H9 (cell line): ENCODE measurements at regions not wholly inside any gene's neighbourhood (a gene's known extent, or its start where the extent isn't known, plus 50 kb on each side); places are given as distances from the start of the nearest gene placed in this dataset.

Experiments
- DNase-seq: peaks from one replicate; pipeline ENCODE4 v3.0.0-alpha.2; 2017
- H2AFZ ChIP-seq: one replicate; pipeline ENCODE4 v1.6.1; 2013; ENCODE audit warnings: mild to moderate bottlenecking, low read length, control low read depth, moderate library complexity
- H2AK5ac ChIP-seq: 2 replicates; pipeline ENCODE4 v1.6.1; 2013; ENCODE audit warnings: low read length, control low read depth, mixed read lengths; ENCODE audit not compliant: insufficient read length
- H2BK120ac ChIP-seq: one replicate; pipeline ENCODE4 v1.6.1; 2013; ENCODE audit warnings: low read depth, mild to moderate bottlenecking, low read length, control low read depth, inconsistent platforms; ENCODE audit not compliant: poor library complexity, severe bottlenecking
- H2BK12ac ChIP-seq: 2 replicates; pipeline ENCODE4 v1.6.1; 2013; ENCODE audit warnings: low read length, control low read depth, mixed read lengths, low read depth; ENCODE audit not compliant: insufficient read length
- H2BK15ac ChIP-seq: 2 replicates; pipeline ENCODE4 v1.6.1; 2013; ENCODE audit warnings: low read depth, low read length, control low read depth
- H2BK20ac ChIP-seq: one replicate; pipeline ENCODE4 v1.6.1; 2013; ENCODE audit warnings: low read depth, mild to moderate bottlenecking, low read length, control low read depth, inconsistent platforms; ENCODE audit not compliant: poor library complexity, severe bottlenecking
- H2BK5ac ChIP-seq: 2 replicates; pipeline ENCODE4 v1.6.1; 2013; ENCODE audit warnings: low read length, control low read depth, mixed read lengths; ENCODE audit not compliant: insufficient read length
- H3K14ac ChIP-seq: 2 replicates; pipeline ENCODE4 v1.6.1; 2013; ENCODE audit warnings: low read length, control low read depth; ENCODE audit not compliant: insufficient read depth
- H3K18ac ChIP-seq: 2 replicates; pipeline ENCODE4 v1.6.1; 2013; ENCODE audit warnings: low read depth, mild to moderate bottlenecking, mixed read lengths, low read length, control low read depth; ENCODE audit not compliant: insufficient read length
- H3K23ac ChIP-seq: 2 replicates; pipeline ENCODE4 v1.6.1; 2013; ENCODE audit warnings: low read length, control low read depth, mixed read lengths, low read depth; ENCODE audit not compliant: insufficient read length
- H3K23me2 ChIP-seq: 2 replicates; pipeline ENCODE4 v1.6.1; 2013; ENCODE audit warnings: low read depth, mild to moderate bottlenecking, mixed read lengths, low read length, control low read depth; ENCODE audit not compliant: insufficient read length, poor library complexity, severe bottlenecking
- H3K27ac ChIP-seq: 2 replicates; pipeline ENCODE4 v1.5.1; 2013; ENCODE audit warnings: low read length, control low read depth, mixed read lengths, low read depth; ENCODE audit not compliant: insufficient read length
- H3K27me3 ChIP-seq: 2 replicates; pipeline ENCODE4 v1.6.1; 2013; ENCODE audit warnings: low read length, control low read depth, inconsistent platforms; ENCODE audit not compliant: insufficient read depth
- H3K4ac ChIP-seq: 2 replicates; pipeline ENCODE4 v1.6.1; 2013; ENCODE audit warnings: low read depth, mild to moderate bottlenecking, control low read depth, inconsistent platforms, low read length, moderate library complexity
- H3K4me1 ChIP-seq: 2 replicates; pipeline ENCODE4 v1.6.1; 2013; ENCODE audit warnings: low read length, control low read depth, inconsistent platforms; ENCODE audit not compliant: insufficient read depth
- H3K4me2 ChIP-seq: 2 replicates; pipeline ENCODE4 v1.6.1; 2013; ENCODE audit warnings: low read length, control low read depth, mixed read lengths; ENCODE audit not compliant: insufficient read length, insufficient read depth
- H3K56ac ChIP-seq: 2 replicates; pipeline ENCODE4 v1.6.1; 2013; ENCODE audit warnings: low read depth, mild to moderate bottlenecking, mixed read lengths, low read length, control low read depth; ENCODE audit not compliant: insufficient read length
- H3K79me1 ChIP-seq: 2 replicates; pipeline ENCODE4 v1.6.1; 2013; ENCODE audit warnings: low read depth, mild to moderate bottlenecking, moderate library complexity, low read length, control low read depth, inconsistent platforms; ENCODE audit not compliant: insufficient read depth, poor library complexity, severe bottlenecking
- H3K79me2 ChIP-seq: 2 replicates; pipeline ENCODE4 v1.6.1; 2013; ENCODE audit warnings: low read length, control low read depth, inconsistent platforms; ENCODE audit not compliant: insufficient read depth
- H3K9ac ChIP-seq: 2 replicates; pipeline ENCODE4 v1.6.1; 2013; ENCODE audit warnings: low read length, control low read depth, mixed read lengths; ENCODE audit not compliant: insufficient read length; ENCODE audit errors: extremely low read depth
- H3K9me3 ChIP-seq: one replicate; pipeline ENCODE4 v1.6.1; 2013; ENCODE audit warnings: low read depth, low read length, inconsistent platforms; ENCODE audit not compliant: control insufficient read depth
- H3T11ph ChIP-seq: one replicate; pipeline ENCODE4 v1.6.1; 2013; ENCODE audit warnings: mild to moderate bottlenecking, low read length, control low read depth, inconsistent platforms
- H4K20me1 ChIP-seq: one replicate; pipeline ENCODE4 v1.6.1; 2013; ENCODE audit not compliant: control insufficient read depth, insufficient read length, insufficient read depth
- H4K5ac ChIP-seq: 2 replicates; pipeline ENCODE4 v1.6.1; 2013; ENCODE audit warnings: low read depth, mild to moderate bottlenecking, mixed read lengths, low read length, control low read depth; ENCODE audit not compliant: insufficient read length
- H4K8ac ChIP-seq: replicated peaks from 2 replicates; pipeline ENCODE4 v1.6.1; 2013; ENCODE audit warnings: low read length, control low read depth, mixed read lengths, low read depth; ENCODE audit not compliant: insufficient read length
- H4K91ac ChIP-seq: 2 replicates; pipeline ENCODE4 v1.6.1; 2013; ENCODE audit warnings: low read depth, mild to moderate bottlenecking, moderate library complexity, mixed read lengths, low read length, control low read depth; ENCODE audit not compliant: insufficient read length
- H3K27ac Mint-ChIP-seq, 3 experiments: 2 replicates in 2 of 3; 3 replicates in 1 of 3; pipeline ENCODE4 v1.8.0; 2020 to 2021; ENCODE audit warnings: mixed read lengths in 3 of 3, mild to moderate bottlenecking in 1 of 3, moderate library complexity in 1 of 3
- H3K27me3 Mint-ChIP-seq: 2 replicates; pipeline ENCODE4 v1.8.0; 2021; ENCODE audit warnings: low read depth, mild to moderate bottlenecking, moderate library complexity, mixed read lengths
- H3K36me3 Mint-ChIP-seq, 3 experiments: 2 replicates in 2 of 3; 3 replicates in 1 of 3; pipeline ENCODE4 v1.8.0; 2020 to 2021; ENCODE audit warnings: low read depth in 3 of 3, mixed read lengths in 3 of 3; ENCODE audit not compliant: insufficient read depth in 1 of 3
- H3K4me1 Mint-ChIP-seq, 2 experiments: 2 replicates each; pipeline ENCODE4 v1.8.0; 2020; ENCODE audit warnings: mixed read lengths in 2 of 2
- H3K4me3 Mint-ChIP-seq, 2 experiments: 2 replicates in 1 of 2; 3 replicates in 1 of 2; pipeline ENCODE4 v1.8.0; 2020 to 2021; ENCODE audit warnings: mild to moderate bottlenecking in 2 of 2, mixed read lengths in 2 of 2, moderate library complexity in 1 of 2
- H3K9me3 Mint-ChIP-seq, 2 experiments: 2 replicates in 1 of 2; 3 replicates in 1 of 2; pipeline ENCODE4 v1.8.0; 2020; ENCODE audit warnings: mild to moderate bottlenecking in 2 of 2, mixed read lengths in 2 of 2, moderate library complexity in 1 of 2
- WGBS: extraction: QIAGEN DNeasy Blood & Tissue Kit; methylation state at CpG from one replicate; pipeline ENCODE4 v1.1.7; 2013; ENCODE audit warnings: missing lambda C conversion rate, low lambda C conversion rate, mixed read lengths; ENCODE audit not compliant: insufficient read length; ENCODE audit errors: extremely low coverage; 5-methylcytosine and 5-hydroxymethylcytosine counted together
- TF ChIP-seq, protein P1 (sequence below): fragments of 200-600 bp; sonication (generic); conservative IDR thresholded peaks from 3 replicates; pipeline ENCODE4 v1.8.0; 2021; ENCODE audit warnings: antibody characterized with exemption, mild to moderate bottlenecking

- Histone ChIP-seq H3K4me2 (no peak overlapping the region), H4K5ac (no peak overlapping the region), H3K4me1 (no peaks in the 10 kb centered on the region), H3K79me1 (no peaks in the 10 kb centered on the region), H2AFZ (no peak overlapping the region), H2BK15ac (no peak overlapping the region), H3K23ac (no peak overlapping the region), H2AK5ac (no peak overlapping the region), H4K8ac (no peak overlapping the region), H4K91ac (no peak overlapping the region), H2BK20ac (no peak overlapping the region), H3K9me3 (no peaks in the 10 kb centered on the region), H3K9ac (no peak overlapping the region), H3K27ac (no peak overlapping the region), H3K4ac (no peak overlapping the region), H3K27me3 (no peaks in the 10 kb centered on the region), H3K18ac (no peak overlapping the region), H4K20me1 (no peaks in the 10 kb centered on the region), H2BK5ac (no peak overlapping the region), H3K14ac (no peak overlapping the region), H3K23me2 (no peaks in the 10 kb centered on the region), H3T11ph (no peak overlapping the region), H3K79me2 (no peaks in the 10 kb centered on the region), H2BK120ac (no peak overlapping the region), H3K56ac (no peak overlapping the region), H2BK12ac (no peak overlapping the region)
- no peaks in the 10 kb centered on the region for H3K9me3 Mint-ChIP-seq
- TF ChIP-seq, protein P1, sequence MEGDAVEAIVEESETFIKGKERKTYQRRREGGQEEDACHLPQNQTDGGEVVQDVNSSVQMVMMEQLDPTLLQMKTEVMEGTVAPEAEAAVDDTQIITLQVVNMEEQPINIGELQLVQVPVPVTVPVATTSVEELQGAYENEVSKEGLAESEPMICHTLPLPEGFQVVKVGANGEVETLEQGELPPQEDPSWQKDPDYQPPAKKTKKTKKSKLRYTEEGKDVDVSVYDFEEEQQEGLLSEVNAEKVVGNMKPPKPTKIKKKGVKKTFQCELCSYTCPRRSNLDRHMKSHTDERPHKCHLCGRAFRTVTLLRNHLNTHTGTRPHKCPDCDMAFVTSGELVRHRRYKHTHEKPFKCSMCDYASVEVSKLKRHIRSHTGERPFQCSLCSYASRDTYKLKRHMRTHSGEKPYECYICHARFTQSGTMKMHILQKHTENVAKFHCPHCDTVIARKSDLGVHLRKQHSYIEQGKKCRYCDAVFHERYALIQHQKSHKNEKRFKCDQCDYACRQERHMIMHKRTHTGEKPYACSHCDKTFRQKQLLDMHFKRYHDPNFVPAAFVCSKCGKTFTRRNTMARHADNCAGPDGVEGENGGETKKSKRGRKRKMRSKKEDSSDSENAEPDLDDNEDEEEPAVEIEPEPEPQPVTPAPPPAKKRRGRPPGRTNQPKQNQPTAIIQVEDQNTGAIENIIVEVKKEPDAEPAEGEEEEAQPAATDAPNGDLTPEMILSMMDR = no peak
- no CpG with 5 or more reads among the region's 4 CpGs for WGBS
- H3K36me3 Mint-ChIP-seq = no peaks in the 10 kb centered on the region
- no peaks in the 10 kb centered on the region for H3K4me1 Mint-ChIP-seq
- H3K27me3 Mint-ChIP-seq = peaks cover 2% of the 10 kb centered on the region
- no peak for DNase-seq
- no peak overlapping the region for H3K27ac Mint-ChIP-seq
- H3K4me3 Mint-ChIP-seq = no peak overlapping the region
Measured at GRCh38 chr12:94755598-94755997, 105.2 kb upstream of the TMCC3 start.
